ENCODE measurements at regions not wholly inside any gene's neighbourhood (a gene's known extent, or its start where the extent isn't known, plus 50 kb on each side); places are given as distances from the start of the nearest gene placed in this dataset.

GRCh38 chr5:109619021-109619460 is 70.7 kb upstream of the MAN2A1 start:
- DNase-seq (no peak), ATAC-seq (peak in 1 of 4 donors; percentile 12)
- no peak overlapping the region for H3K27ac ChIP-seq
- H3K9me3 ChIP-seq: no peaks in the 10 kb centered on the region
- H3K36me3 ChIP-seq: no peaks in the 10 kb centered on the region
- intact Hi-C loops (cut with DNase I): no loop called here
- H3K27me3 ChIP-seq: no peaks in the 10 kb centered on the region
- WGBS (ENCODE audit: insufficient coverage, low coverage, low lambda C conversion rate, missing lambda C conversion rate): 78% methylated on average over 3 of the region's 3 CpGs
- no peaks in the 10 kb centered on the region for H3K4me1 ChIP-seq
- TF ChIP-seq POLR2A (IDR thresholded peaks at IDR 0.05): no peak
- TF ChIP-seq, protein P1, sequence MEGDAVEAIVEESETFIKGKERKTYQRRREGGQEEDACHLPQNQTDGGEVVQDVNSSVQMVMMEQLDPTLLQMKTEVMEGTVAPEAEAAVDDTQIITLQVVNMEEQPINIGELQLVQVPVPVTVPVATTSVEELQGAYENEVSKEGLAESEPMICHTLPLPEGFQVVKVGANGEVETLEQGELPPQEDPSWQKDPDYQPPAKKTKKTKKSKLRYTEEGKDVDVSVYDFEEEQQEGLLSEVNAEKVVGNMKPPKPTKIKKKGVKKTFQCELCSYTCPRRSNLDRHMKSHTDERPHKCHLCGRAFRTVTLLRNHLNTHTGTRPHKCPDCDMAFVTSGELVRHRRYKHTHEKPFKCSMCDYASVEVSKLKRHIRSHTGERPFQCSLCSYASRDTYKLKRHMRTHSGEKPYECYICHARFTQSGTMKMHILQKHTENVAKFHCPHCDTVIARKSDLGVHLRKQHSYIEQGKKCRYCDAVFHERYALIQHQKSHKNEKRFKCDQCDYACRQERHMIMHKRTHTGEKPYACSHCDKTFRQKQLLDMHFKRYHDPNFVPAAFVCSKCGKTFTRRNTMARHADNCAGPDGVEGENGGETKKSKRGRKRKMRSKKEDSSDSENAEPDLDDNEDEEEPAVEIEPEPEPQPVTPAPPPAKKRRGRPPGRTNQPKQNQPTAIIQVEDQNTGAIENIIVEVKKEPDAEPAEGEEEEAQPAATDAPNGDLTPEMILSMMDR (IDR thresholded peaks at IDR 0.05): no peak
- H3K4me3 ChIP-seq: no peak overlapping the region

- Histone ChIP-seq H3K27ac (no peak overlapping the region), H3K4me3 (no peak overlapping the region), H3K36me3 (no peaks in the 10 kb centered on the region), H3K9me3 (no peaks in the 10 kb centered on the region), H3K4me1 (no peaks in the 10 kb centered on the region), H3K27me3 (no peaks in the 10 kb centered on the region)
- 94% methylated on average over 3 of the region's 3 CpGs for WGBS (ENCODE audit: insufficient coverage, low coverage, low lambda C conversion rate, missing lambda C conversion rate)
- ATAC-seq: no peak
- TF ChIP-seq, protein P1 (IDR thresholded peaks at IDR 0.05): no peak
- no peak for TF ChIP-seq POLR2A (IDR thresholded peaks at IDR 0.05)
- intact Hi-C loops (cut with DNase I): no loop called here
- no peak for DNase-seq
Observed at GRCh38 chr5:109614981-109615380, 74.7 kb upstream of the MAN2A1 start.

DNA sequence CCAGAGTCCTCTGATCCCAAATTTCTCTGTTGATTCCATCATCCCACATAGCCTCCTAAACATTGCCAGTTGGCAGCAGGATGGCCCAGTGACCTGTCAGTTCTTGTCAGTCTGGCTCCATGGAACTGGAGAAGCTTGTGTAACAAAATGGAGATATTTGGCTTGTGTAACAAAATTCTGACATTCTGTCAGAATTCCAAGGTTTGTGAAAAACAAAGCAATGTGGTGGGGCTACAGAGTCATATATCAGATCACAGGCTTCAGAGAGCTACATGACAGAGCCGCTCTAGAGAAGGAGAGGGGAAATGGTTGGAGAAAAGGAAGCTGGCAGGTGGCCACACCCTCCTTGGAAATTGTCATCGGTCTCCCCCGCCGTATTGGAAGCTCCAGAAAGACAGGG is 75.4 kb upstream of the MAN2A1 start:
- Histone ChIP-seq H3K9me3 (no peaks in the 10 kb centered on the region), H3K36me3 (no peaks in the 10 kb centered on the region), H3K27ac (no peak overlapping the region), H3K4me1 (no peaks in the 10 kb centered on the region), H3K27me3 (no peaks in the 10 kb centered on the region), H3K4me3 (no peak overlapping the region)
- DNase-seq: no peak
- intact Hi-C loops (cut with DNase I): no loop called here
- TF ChIP-seq POLR2A (IDR thresholded peaks at IDR 0.05): no peak
- TF ChIP-seq, protein P1 (IDR thresholded peaks at IDR 0.05): no peak
- 84% methylated on average over 4 of the region's 4 CpGs for WGBS (ENCODE audit: insufficient coverage, low coverage, low lambda C conversion rate, missing lambda C conversion rate)
- peak in 1 of 4 donors; percentile 28 for ATAC-seq

DNA sequence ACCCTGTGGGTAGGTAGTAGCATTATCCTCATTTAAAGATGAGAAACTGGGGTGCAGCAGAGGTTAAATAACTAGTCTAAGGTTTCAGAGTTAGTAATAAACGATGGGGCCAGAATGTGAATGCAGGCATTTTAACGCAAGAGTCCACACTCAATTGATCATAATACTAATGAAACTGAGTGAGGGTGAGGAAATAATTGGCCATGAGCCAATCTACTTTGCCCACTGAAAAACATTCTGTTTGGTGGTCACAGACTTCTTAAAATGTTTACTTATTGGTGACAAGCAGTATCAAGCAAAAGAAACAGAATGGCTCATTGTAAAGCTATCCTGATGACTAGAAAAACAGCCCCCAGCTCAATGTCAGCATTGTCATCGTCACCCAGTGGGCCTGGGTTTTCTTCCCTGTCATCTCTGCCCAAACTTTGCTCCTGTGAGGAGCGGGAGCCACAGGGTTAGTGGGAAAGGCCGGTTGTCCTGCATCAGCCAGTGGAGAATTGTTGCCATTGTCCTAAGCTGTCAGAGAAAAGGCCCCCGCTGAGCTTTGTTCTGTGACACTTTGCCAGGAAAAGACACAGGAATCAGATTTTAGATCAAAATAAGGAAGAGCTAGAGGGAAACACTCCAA is 77.3 kb upstream of the MAN2A1 start:
- no peak for ATAC-seq
- WGBS (ENCODE audit: insufficient coverage, low coverage, low lambda C conversion rate, missing lambda C conversion rate): 90% methylated on average over 6 of the region's 6 CpGs
- DNase-seq: no peak
- H3K27me3 ChIP-seq: no peaks in the 10 kb centered on the region
- H3K36me3 ChIP-seq: no peaks in the 10 kb centered on the region
- no peaks in the 10 kb centered on the region for H3K4me1 ChIP-seq
- H3K9me3 ChIP-seq: no peaks in the 10 kb centered on the region
- no peak overlapping the region for H3K4me3 ChIP-seq
- no peak overlapping the region for H3K27ac ChIP-seq
- no peak for TF ChIP-seq POLR2A (IDR thresholded peaks at IDR 0.05)
- TF ChIP-seq, protein P1 (IDR thresholded peaks at IDR 0.05): no peak
- intact Hi-C loops (cut with DNase I): no loop called here

All from right lobe of liver (tissue), 6 donors.